Activated CD8-positive, alpha-beta memory T cell treated with anti-CD3 and anti-CD28 coated beads for 36 hours (primary cell): ENCODE measurements at regions not wholly inside any gene's neighbourhood (a gene's known extent, or its start where the extent isn't known, plus 50 kb on each side); places are given as distances from the start of the nearest gene placed in this dataset.
"Not testable (repeated sequence)": the region's sequence is repeated elsewhere in the genome, so short reads cannot be mapped to it uniquely, and the experiment has no call there.

Experiments
- CTCF ChIA-PET: fragments of 350-600 bp; sonication (Branson Sonifier 250); formaldehyde crosslinking; loops from one replicate; lab custom pipeline; 2021; ENCODE audit warnings: antibody characterized with exemption; lab: Charles Lee
- POLR2A ChIA-PET: fragments of 350-600 bp; sonication (Branson Sonifier 250); formaldehyde crosslinking; loops from one replicate; lab custom pipeline; 2021; ENCODE audit warnings: antibody characterized with exemption; lab: Charles Lee

GRCh38 chr1:57603696-57604095 lies 179.8 kb upstream of the DAB1 start:
- ChIA-PET POLR2A (no interaction called here), CTCF (no interaction called here)

DNA sequence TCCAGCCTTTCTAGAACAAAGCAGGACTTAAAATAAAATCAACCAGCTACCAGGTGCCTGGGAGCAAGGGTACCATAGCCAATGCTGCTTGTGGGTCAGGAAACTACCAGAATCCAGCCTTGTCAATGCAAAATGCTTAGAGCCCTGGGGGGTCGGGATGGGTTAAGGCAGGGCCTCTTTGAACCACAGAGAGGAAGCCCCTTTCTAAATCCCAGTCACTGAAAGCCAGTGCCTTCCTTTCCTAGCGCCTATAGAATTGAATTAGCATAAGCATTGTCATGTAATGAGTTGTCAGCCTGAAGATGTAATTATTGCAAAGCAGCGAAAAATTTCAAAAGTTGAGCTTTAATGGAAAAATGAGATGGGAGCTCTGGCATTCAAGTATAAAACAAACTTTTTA lies 176.6 kb upstream of the DAB1 start:
- ChIA-PET CTCF (no interaction called here), POLR2A (no interaction called here)

DNA sequence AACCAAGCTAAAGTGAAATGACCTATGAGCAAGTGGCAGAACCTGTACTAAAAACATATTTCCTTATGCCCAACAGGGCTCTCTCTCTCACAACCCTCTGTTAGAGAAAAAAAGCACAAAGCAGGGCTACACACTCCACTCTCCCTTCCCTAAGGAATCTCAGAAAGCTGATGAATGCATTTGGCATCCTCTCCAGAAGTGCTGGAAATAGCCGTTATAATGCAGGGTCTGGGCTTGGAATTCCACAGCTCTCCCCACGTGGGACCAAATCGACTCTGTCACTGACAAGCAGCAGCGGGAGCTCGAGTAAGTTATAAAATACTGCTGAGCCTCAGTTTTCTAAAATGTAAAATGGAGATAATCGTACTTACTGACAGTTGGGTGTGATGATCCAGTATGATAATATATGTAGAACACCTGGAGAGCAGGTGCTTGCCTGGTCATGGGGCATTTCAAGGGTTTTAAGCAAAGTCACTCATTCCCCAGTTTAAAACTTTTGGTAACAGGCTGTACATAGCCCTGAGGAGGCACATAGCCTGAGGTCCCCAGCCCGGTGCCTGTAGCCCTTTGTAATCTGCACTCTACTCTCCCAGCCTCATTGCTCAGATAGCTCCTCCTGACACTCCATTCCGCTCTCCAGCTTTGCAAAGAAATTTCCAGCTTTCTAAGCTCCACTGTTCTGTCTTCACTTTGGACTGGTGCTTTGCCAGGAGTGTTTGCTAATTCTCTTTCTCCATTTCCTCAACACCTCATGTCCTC lies 175.6 kb upstream of the DAB1 start:
- POLR2A ChIA-PET = no interaction called here
- CTCF ChIA-PET = no interaction called here

- POLR2A ChIA-PET = no interaction called here
- CTCF ChIA-PET = no interaction called here
Observed at GRCh38 chr1:57597036-57597435, 173.2 kb upstream of the DAB1 start.

DNA sequence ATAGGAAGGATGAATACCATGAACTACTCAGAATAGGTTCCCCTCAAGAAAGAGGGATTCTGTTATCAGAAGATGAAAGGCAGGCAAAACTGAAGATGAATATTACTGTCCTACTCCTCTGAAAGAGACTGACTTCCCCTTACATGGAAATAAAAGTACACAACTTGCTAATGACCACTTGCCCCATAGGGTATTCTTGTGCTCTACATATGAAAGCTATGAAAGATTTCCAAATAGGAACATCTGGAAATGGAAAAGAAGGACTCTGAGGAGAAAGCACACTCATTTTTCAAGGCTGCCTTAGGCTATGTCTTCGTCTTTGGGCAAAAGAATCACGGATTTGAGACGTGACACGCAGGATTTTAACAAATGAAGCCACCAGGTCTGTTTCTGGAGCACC lies 170.1 kb upstream of the DAB1 start:
- ChIA-PET CTCF (no interaction called here), POLR2A (no interaction called here)

GRCh38 chr1:57591842-57592241 lies 168.0 kb upstream of the DAB1 start:
- ChIA-PET POLR2A (no interaction called here), CTCF (no interaction called here)

- ChIA-PET POLR2A (no interaction called here), CTCF (no interaction called here)
Observed at GRCh38 chr1:57590978-57591377, 167.1 kb upstream of the DAB1 start.

DNA sequence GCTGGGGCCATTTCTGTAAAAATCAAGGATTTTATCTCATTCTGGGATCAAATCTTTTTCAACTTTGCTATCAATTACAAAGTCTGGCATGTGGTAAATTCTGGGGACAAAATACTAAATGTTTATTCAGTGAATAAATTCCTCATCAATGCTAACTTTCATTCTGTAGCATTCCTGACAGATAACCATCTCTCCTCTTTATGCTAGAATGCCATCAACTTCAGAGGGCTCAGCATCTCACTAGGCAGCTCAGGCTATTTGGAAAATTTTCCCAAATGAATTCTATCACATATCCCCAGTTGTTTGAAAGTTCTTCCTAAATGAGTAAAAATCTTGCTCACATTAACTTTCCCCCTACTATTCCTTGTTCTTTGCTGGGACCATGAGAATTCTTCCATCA lies 163.0 kb upstream of the DAB1 start:
- CTCF ChIA-PET = no interaction called here
- POLR2A ChIA-PET = no interaction called here

DNA sequence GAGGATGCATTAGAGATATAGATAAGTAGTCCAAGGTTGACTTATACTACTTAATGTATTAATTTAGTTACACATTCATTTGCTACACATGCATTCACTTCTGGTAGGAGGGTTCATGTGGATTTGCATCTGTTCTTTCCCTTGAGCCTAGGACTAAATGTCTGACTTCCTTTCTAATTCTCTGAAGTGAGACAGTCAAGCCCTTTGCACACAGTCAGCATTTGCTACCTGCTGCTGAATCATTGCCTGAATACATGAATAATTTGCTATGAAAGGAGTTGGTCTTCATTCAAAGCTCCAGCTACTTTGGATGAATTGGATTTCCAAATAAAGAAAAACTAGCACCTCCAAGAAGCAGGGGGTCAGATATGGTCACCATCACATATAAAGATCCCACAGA lies 154.8 kb upstream of the DAB1 start:
- POLR2A ChIA-PET = no interaction called here

GRCh38 chr1:57578099-57578498 lies 154.2 kb upstream of the DAB1 start:
- ChIA-PET CTCF (interaction anchor here (0.5 kb wide), 1 partner anchor 239 kb away, joined by 4 read pairs; no protein-coding TSS in a partner anchor), POLR2A (no interaction called here)

More for the DNA sequence above, 154.8 kb upstream of the DAB1 start:
- CTCF ChIA-PET = interaction anchor here (0.5 kb wide), 1 partner anchor 240 kb away, joined by 4 read pairs; no protein-coding TSS in a partner anchor

GRCh38 chr1:57576756-57577155 lies 152.9 kb upstream of the DAB1 start:
- ChIA-PET POLR2A (no interaction called here), CTCF (no interaction called here)

GRCh38 chr1:57572016-57572415 lies 148.2 kb upstream of the DAB1 start:
- ChIA-PET CTCF (no interaction called here), POLR2A (no interaction called here)

DNA sequence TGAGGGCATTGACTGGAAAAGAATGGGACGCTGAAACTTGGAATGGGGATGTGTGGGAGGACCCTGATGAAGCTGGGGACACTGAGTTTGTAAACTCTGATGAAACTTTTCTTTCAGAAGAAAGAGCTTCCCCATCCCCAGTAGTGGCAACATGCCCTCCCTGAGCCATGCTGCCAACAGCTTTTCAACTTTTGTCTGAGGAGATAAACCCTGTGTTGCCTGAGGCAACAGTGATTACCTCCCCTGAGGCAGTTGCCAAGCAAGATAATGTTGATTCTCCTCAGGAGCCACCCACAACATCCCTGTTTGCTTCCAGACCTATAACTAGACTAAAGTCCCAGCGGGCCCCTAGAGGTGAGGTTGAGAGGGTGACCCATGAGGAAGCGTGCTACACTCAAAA lies 134.2 kb upstream of the DAB1 start:
- POLR2A ChIA-PET, CTCF ChIA-PET: not testable (repeated sequence)

DNA sequence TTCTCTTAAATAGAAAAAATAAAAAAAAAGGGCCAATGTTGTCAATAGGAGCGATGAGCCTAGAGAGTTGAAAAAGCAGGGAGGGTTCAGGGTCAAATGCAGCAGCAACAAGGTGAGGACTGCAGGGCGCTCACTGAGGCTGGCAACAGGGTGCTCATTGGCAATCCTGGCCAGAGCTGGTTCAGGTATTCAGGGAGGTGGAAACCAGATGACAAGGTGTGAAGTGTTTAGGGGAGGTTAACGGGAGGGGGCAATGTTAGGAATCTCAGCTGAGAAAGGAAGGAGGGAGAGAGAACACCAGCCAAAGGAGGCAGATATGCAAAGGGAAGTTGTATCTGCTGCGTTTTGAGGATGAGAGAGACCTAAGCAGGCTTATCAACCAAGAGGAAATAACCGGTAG lies 129.8 kb upstream of the DAB1 start:
- ChIA-PET POLR2A (no interaction called here), CTCF (no interaction called here)

- POLR2A ChIA-PET = no interaction called here
- CTCF ChIA-PET = no interaction called here
Observed at GRCh38 chr1:57551476-57551875, 127.6 kb upstream of the DAB1 start.

- CTCF ChIA-PET = no interaction called here
- POLR2A ChIA-PET = no interaction called here
Observed at GRCh38 chr1:57550092-57550491, 126.2 kb upstream of the DAB1 start.

DNA sequence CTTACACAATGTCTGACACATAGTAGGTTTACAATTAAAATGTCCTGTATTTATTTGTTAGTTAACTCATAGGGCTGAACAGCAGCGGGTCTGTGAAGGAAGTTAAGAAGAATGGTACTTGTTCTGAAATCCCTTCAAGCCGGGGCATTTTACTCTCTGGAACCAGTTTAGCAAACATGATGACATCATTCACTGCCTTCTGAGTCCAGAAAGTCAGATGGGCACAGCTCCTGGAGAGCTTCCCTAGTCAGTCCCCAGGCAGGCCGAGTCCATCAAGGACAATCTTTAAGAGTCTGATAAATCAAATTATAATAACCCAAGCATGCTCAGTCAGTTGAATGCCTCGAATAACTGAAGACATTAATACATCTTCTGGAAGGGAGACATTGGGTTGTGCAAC lies 125.4 kb upstream of the DAB1 start:
- CTCF ChIA-PET = no interaction called here
- POLR2A ChIA-PET = no interaction called here

- ChIA-PET POLR2A (no interaction called here), CTCF (no interaction called here)
Observed at GRCh38 chr1:57546549-57547330, 122.9 kb upstream of the DAB1 start.

DNA sequence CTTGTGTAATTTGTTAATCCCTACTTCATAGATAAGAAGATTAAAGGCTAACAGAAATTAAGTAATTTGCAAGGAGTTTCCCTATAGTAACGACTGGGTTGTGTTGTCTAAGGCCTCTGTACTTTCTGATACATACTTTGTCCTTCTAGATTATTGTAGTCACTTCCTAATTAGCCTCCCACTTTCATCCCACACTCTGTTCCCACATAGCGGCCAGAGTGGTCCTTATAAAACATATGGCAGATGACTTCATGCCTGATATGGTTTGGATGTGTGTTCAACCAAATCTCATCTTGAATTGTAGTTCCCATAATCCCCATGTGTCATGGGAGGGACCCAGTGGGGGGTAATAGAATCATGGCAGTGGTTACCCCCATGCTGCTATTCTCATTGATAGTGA lies 120.5 kb upstream of the DAB1 start:
- ChIA-PET CTCF (no interaction called here), POLR2A (no interaction called here)

DNA sequence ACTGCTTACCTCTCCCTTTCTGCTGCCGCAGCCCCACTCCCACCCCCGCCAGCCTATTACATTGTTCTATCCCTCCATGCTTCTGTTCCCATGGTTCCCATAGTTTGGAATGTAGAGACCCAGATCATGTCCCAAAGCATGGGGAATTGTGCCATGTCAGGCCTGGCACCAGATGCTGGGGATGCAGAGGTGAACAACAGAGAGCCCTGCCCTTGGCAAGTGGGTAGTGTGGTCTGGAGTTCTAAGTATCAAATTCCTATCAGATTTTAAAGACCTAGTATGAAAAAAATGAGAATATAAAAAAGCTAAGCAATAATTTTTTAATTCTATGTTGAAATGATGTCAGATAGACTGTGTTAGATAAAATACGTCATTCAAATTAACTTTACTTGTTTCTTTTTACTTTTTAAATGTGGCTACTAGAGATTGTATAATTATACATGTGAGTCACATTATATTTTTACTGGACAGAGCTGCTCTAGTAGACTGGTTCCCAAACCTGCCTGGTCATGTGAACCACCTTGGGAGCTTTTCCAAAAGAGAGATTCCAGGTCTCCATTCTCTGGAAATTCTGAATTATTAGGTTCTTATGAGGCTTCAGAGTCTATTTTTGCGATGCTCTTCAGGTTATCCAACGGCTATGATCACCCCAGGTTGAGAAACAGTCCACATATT lies 113.0 kb upstream of the DAB1 start:
- CTCF ChIA-PET = no interaction called here
- POLR2A ChIA-PET = no interaction called here

DNA sequence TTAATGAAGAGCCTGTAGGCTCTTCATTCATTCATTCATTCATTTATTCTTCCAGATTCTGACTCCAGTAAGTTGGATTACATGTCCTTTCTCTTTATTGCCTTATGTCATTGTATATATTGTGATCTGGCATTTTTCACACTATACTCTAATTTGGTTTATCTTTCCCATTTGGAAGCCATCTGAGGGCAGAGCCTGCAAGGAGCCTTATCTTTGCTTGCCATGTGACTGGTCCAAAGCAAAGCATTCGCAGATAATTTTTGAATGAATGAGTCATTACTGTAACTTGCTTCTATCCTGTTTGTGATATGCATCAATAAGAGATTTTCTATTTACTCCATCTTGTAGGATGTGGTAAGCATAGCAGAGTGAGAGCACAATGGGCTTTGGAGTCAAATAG lies 108.4 kb upstream of the DAB1 start:
- ChIA-PET POLR2A (no interaction called here), CTCF (no interaction called here)
